HTR-8/SVneo (cell line): ENCODE measurements at regions not wholly inside any gene's neighbourhood (a gene's known extent, or its start where the extent isn't known, plus 50 kb on each side); places are given as distances from the start of the nearest gene placed in this dataset.

ENCODE experiments used
- DNase-seq: peaks from one replicate; pipeline ENCODE4 v3.0.0; 2011; ENCODE audit warnings: low spot score, mixed read lengths; ENCODE audit not compliant: insufficient read length
- FAIRE-seq: peaks from 2 replicates; lab custom pipeline; 2011; peaks lifted over from hg19 to GRCh38; lab: Jason Lieb, UNC

- FAIRE-seq (no peak), DNase-seq (no peak)
Observed at GRCh38 chr3:117809186-117810081, 1099.9 kb downstream of the TUSC7 start.

DNA sequence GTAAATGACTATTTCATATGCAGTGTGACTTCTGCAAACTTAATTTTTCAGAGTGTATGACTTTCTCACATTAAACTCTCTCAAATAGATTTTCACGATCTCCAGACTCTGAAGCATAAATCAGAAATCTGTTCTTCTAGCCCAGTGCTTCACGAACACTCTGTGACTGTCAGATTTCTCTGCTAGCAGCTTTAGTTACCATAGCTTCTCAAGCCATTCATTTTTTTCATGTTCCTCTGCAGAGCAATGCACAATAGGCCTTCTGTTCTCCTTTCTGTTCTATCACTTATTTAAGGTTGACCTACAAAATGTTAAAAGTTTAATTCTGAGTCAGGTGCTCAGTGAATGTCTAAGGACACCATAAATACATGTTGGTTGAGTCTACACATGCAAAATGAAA lies 1102.2 kb downstream of the TUSC7 start:
- DNase-seq (no peak), FAIRE-seq (no peak)

GRCh38 chr3:117814975-117815374 lies 1105.4 kb downstream of the TUSC7 start:
- no peak for DNase-seq
- FAIRE-seq: no peak

GRCh38 chr3:117817103-117817502 lies 1107.5 kb downstream of the TUSC7 start:
- DNase-seq (no peak), FAIRE-seq (no peak)

GRCh38 chr3:117818592-117818991 lies 1109.0 kb downstream of the TUSC7 start:
- no peak for FAIRE-seq
- DNase-seq: no peak

- FAIRE-seq (no peak), DNase-seq (no peak)
Observed at GRCh38 chr3:117820658-117821299, 1111.2 kb downstream of the TUSC7 start.

GRCh38 chr3:117822416-117822815 lies 1112.8 kb downstream of the TUSC7 start:
- FAIRE-seq (no peak), DNase-seq (no peak)

- FAIRE-seq: no peak
Observed at GRCh38 chr3:117836296-117836695, 1126.7 kb downstream of the TUSC7 start.

GRCh38 chr3:117837391-117837790 lies 1127.8 kb downstream of the TUSC7 start:
- no peak for FAIRE-seq
- no peak for DNase-seq

More at GRCh38 chr3:117836296-117836695, 1126.7 kb downstream of the TUSC7 start:
- no peak for DNase-seq

DNA sequence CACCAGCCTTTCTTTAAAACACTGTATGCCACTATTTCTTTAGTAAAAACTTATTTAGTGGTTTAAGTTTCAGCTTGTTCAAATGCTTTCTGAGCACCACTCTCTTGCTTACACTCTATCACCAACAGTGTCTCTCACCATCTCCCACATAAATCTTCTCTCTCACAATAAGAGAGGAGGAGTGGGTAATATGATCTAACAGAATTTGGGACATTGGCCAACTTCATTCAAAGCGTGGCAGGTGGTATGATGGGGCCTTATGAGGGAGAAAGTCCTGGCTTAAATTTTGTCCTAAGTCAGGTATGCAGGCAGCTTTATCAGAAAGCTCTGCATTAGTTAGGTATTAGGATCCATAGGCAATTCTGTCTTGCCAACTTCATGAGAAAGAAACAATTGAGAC lies 1132.5 kb downstream of the TUSC7 start:
- FAIRE-seq (no peak), DNase-seq (no peak)

GRCh38 chr3:117843356-117843755 lies 1133.8 kb downstream of the TUSC7 start:
- no peak for DNase-seq
- FAIRE-seq: no peak

GRCh38 chr3:117844676-117845075 lies 1135.1 kb downstream of the TUSC7 start:
- no peak for FAIRE-seq

GRCh38 chr3:117846238-117846637 lies 1136.7 kb downstream of the TUSC7 start:
- no peak for FAIRE-seq
- DNase-seq: no peak

More at GRCh38 chr3:117844676-117845075, 1135.1 kb downstream of the TUSC7 start:
- no peak for DNase-seq

GRCh38 chr3:117848606-117849005 lies 1139.0 kb downstream of the TUSC7 start:
- FAIRE-seq (no peak), DNase-seq (no peak)

- DNase-seq: no peak
- no peak for FAIRE-seq
Observed at GRCh38 chr3:117853923-117854668, 1144.5 kb downstream of the TUSC7 start.

DNA sequence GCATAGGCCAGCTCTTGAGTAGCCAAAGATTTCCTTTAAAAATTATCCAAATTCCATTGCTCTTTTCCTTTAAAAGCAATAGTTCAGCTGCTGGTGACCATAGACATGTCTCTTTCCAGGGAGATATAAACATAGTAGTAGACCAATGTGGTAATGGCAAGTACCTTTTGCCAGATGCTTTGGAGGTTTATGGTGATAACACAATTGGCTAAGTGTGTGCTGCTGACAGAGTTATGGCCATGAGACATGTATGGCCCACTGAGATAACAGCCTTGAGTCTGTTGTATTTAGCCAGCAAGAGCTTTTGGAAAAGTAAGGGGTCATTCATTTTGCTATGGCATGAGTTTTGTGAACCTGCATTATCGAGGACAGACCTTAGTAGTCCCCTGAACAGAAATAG lies 1146.8 kb downstream of the TUSC7 start:
- DNase-seq (no peak), FAIRE-seq (no peak)

DNA sequence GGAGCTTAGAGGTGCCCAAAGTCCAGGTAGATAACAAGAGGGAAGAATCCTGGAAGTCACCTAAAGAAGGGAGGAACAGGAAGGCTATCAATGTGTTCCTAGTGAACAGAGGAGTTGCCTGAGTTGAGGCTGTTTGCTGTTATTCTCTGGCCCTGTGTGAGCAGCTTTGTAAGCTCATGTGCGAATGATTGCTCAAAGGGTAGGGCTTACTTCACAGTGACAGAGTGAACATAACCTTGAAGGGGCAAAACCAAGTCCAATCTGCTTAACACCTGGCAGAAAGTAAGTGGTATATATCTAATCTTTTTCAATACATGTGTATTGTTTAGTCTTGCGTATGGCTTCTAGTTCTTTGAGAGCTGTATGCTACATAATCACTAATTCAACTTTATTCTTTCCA lies 1153.6 kb downstream of the TUSC7 start:
- DNase-seq (no peak), FAIRE-seq (no peak)

DNA sequence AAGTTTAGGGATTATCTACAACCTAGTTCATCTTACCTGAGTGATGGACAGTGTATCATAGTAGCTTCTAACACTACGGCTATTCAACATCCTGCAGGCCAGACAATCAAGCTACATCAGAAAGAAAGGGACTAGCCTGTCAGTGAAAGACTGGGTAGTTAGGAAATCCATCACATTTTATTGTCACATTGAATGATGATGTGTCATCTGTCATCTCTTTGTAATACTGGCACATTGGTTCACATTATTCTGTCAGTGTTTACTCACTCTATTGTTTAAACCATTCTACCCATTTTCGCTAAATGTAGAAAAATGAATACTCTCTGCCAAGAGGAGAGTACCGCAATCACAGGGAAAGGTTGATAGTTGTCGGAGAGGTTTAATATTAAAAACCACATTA lies 1155.8 kb downstream of the TUSC7 start:
- DNase-seq (no peak), FAIRE-seq (no peak)

DNA sequence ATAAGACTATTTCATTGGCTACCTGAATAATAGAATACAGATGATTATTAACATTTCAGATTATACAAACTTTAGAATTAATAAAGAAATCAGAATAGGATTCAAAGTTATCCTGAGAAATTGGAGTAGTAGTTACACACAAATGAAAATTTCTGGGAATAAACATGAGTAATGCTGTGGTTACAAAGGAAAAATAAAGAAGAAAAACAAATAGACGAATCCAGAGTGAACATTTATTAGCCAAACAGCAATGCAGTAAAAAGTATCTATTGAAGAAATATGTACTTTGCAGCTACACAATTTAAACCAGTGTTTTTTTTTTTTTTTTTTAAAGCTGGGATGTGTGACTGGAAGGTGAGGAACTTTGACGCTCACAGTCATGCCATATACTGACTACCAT lies 1159.2 kb downstream of the TUSC7 start:
- DNase-seq (no peak), FAIRE-seq (no peak)

DNA sequence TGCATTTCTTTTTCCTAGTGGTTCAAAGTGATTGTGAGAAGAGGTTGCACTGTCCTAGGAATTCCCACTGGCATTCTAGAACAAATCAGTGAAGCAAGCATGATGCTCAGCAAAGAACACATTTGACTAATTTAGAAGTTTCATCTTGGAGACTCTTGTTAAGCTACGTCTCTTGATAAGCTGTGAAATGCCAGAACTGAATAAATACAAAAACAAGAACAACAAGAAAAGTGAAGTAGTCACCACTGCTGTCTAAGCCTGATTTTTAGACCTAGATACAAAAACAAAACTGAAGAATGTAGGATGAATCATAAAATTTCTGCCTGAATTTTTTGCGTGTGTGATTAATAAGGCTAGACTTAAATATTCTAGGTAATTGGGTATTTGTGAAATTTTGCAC lies 1162.4 kb downstream of the TUSC7 start:
- FAIRE-seq (no peak), DNase-seq (no peak)
